H9 (cell line): ENCODE measurements at regions not wholly inside any gene's neighbourhood (a gene's known extent, or its start where the extent isn't known, plus 50 kb on each side); places are given as distances from the start of the nearest gene placed in this dataset.

Source experiments
- DNase-seq: peaks from one replicate; pipeline ENCODE4 v3.0.0-alpha.2; 2017
- H2AFZ ChIP-seq: one replicate; pipeline ENCODE4 v1.6.1; 2013; ENCODE audit warnings: mild to moderate bottlenecking, low read length, control low read depth, moderate library complexity
- H2AK5ac ChIP-seq: 2 replicates; pipeline ENCODE4 v1.6.1; 2013; ENCODE audit warnings: low read length, control low read depth, mixed read lengths; ENCODE audit not compliant: insufficient read length
- H2BK120ac ChIP-seq: one replicate; pipeline ENCODE4 v1.6.1; 2013; ENCODE audit warnings: low read depth, mild to moderate bottlenecking, low read length, control low read depth, inconsistent platforms; ENCODE audit not compliant: poor library complexity, severe bottlenecking
- H2BK12ac ChIP-seq: 2 replicates; pipeline ENCODE4 v1.6.1; 2013; ENCODE audit warnings: low read length, control low read depth, mixed read lengths, low read depth; ENCODE audit not compliant: insufficient read length
- H2BK15ac ChIP-seq: 2 replicates; pipeline ENCODE4 v1.6.1; 2013; ENCODE audit warnings: low read depth, low read length, control low read depth
- H2BK20ac ChIP-seq: one replicate; pipeline ENCODE4 v1.6.1; 2013; ENCODE audit warnings: low read depth, mild to moderate bottlenecking, low read length, control low read depth, inconsistent platforms; ENCODE audit not compliant: poor library complexity, severe bottlenecking
- H2BK5ac ChIP-seq: 2 replicates; pipeline ENCODE4 v1.6.1; 2013; ENCODE audit warnings: low read length, control low read depth, mixed read lengths; ENCODE audit not compliant: insufficient read length
- H3K14ac ChIP-seq: 2 replicates; pipeline ENCODE4 v1.6.1; 2013; ENCODE audit warnings: low read length, control low read depth; ENCODE audit not compliant: insufficient read depth
- H3K18ac ChIP-seq: 2 replicates; pipeline ENCODE4 v1.6.1; 2013; ENCODE audit warnings: low read depth, mild to moderate bottlenecking, mixed read lengths, low read length, control low read depth; ENCODE audit not compliant: insufficient read length
- H3K23ac ChIP-seq: 2 replicates; pipeline ENCODE4 v1.6.1; 2013; ENCODE audit warnings: low read length, control low read depth, mixed read lengths, low read depth; ENCODE audit not compliant: insufficient read length
- H3K23me2 ChIP-seq: 2 replicates; pipeline ENCODE4 v1.6.1; 2013; ENCODE audit warnings: low read depth, mild to moderate bottlenecking, mixed read lengths, low read length, control low read depth; ENCODE audit not compliant: insufficient read length, poor library complexity, severe bottlenecking
- H3K27ac ChIP-seq: 2 replicates; pipeline ENCODE4 v1.5.1; 2013; ENCODE audit warnings: low read length, control low read depth, mixed read lengths, low read depth; ENCODE audit not compliant: insufficient read length
- H3K27me3 ChIP-seq: 2 replicates; pipeline ENCODE4 v1.6.1; 2013; ENCODE audit warnings: low read length, control low read depth, inconsistent platforms; ENCODE audit not compliant: insufficient read depth
- H3K4ac ChIP-seq: 2 replicates; pipeline ENCODE4 v1.6.1; 2013; ENCODE audit warnings: low read depth, mild to moderate bottlenecking, control low read depth, inconsistent platforms, low read length, moderate library complexity
- H3K4me1 ChIP-seq: 2 replicates; pipeline ENCODE4 v1.6.1; 2013; ENCODE audit warnings: low read length, control low read depth, inconsistent platforms; ENCODE audit not compliant: insufficient read depth
- H3K4me2 ChIP-seq: 2 replicates; pipeline ENCODE4 v1.6.1; 2013; ENCODE audit warnings: low read length, control low read depth, mixed read lengths; ENCODE audit not compliant: insufficient read length, insufficient read depth
- H3K56ac ChIP-seq: 2 replicates; pipeline ENCODE4 v1.6.1; 2013; ENCODE audit warnings: low read depth, mild to moderate bottlenecking, mixed read lengths, low read length, control low read depth; ENCODE audit not compliant: insufficient read length
- H3K79me1 ChIP-seq: 2 replicates; pipeline ENCODE4 v1.6.1; 2013; ENCODE audit warnings: low read depth, mild to moderate bottlenecking, moderate library complexity, low read length, control low read depth, inconsistent platforms; ENCODE audit not compliant: insufficient read depth, poor library complexity, severe bottlenecking
- H3K79me2 ChIP-seq: 2 replicates; pipeline ENCODE4 v1.6.1; 2013; ENCODE audit warnings: low read length, control low read depth, inconsistent platforms; ENCODE audit not compliant: insufficient read depth
- H3K9ac ChIP-seq: 2 replicates; pipeline ENCODE4 v1.6.1; 2013; ENCODE audit warnings: low read length, control low read depth, mixed read lengths; ENCODE audit not compliant: insufficient read length; ENCODE audit errors: extremely low read depth
- H3K9me3 ChIP-seq: one replicate; pipeline ENCODE4 v1.6.1; 2013; ENCODE audit warnings: low read depth, low read length, inconsistent platforms; ENCODE audit not compliant: control insufficient read depth
- H3T11ph ChIP-seq: one replicate; pipeline ENCODE4 v1.6.1; 2013; ENCODE audit warnings: mild to moderate bottlenecking, low read length, control low read depth, inconsistent platforms
- H4K20me1 ChIP-seq: one replicate; pipeline ENCODE4 v1.6.1; 2013; ENCODE audit not compliant: control insufficient read depth, insufficient read length, insufficient read depth
- H4K5ac ChIP-seq: 2 replicates; pipeline ENCODE4 v1.6.1; 2013; ENCODE audit warnings: low read depth, mild to moderate bottlenecking, mixed read lengths, low read length, control low read depth; ENCODE audit not compliant: insufficient read length
- H4K8ac ChIP-seq: replicated peaks from 2 replicates; pipeline ENCODE4 v1.6.1; 2013; ENCODE audit warnings: low read length, control low read depth, mixed read lengths, low read depth; ENCODE audit not compliant: insufficient read length
- H4K91ac ChIP-seq: 2 replicates; pipeline ENCODE4 v1.6.1; 2013; ENCODE audit warnings: low read depth, mild to moderate bottlenecking, moderate library complexity, mixed read lengths, low read length, control low read depth; ENCODE audit not compliant: insufficient read length
- H3K27ac Mint-ChIP-seq, 3 experiments: 2 replicates in 2 of 3; 3 replicates in 1 of 3; pipeline ENCODE4 v1.8.0; 2020 to 2021; ENCODE audit warnings: mixed read lengths in 3 of 3, mild to moderate bottlenecking in 1 of 3, moderate library complexity in 1 of 3
- H3K27me3 Mint-ChIP-seq: 2 replicates; pipeline ENCODE4 v1.8.0; 2021; ENCODE audit warnings: low read depth, mild to moderate bottlenecking, moderate library complexity, mixed read lengths
- H3K36me3 Mint-ChIP-seq, 3 experiments: 2 replicates in 2 of 3; 3 replicates in 1 of 3; pipeline ENCODE4 v1.8.0; 2020 to 2021; ENCODE audit warnings: low read depth in 3 of 3, mixed read lengths in 3 of 3; ENCODE audit not compliant: insufficient read depth in 1 of 3
- H3K4me1 Mint-ChIP-seq, 2 experiments: 2 replicates each; pipeline ENCODE4 v1.8.0; 2020; ENCODE audit warnings: mixed read lengths in 2 of 2
- H3K4me3 Mint-ChIP-seq, 2 experiments: 2 replicates in 1 of 2; 3 replicates in 1 of 2; pipeline ENCODE4 v1.8.0; 2020 to 2021; ENCODE audit warnings: mild to moderate bottlenecking in 2 of 2, mixed read lengths in 2 of 2, moderate library complexity in 1 of 2
- H3K9me3 Mint-ChIP-seq, 2 experiments: 2 replicates in 1 of 2; 3 replicates in 1 of 2; pipeline ENCODE4 v1.8.0; 2020; ENCODE audit warnings: mild to moderate bottlenecking in 2 of 2, mixed read lengths in 2 of 2, moderate library complexity in 1 of 2
- WGBS: extraction: QIAGEN DNeasy Blood & Tissue Kit; methylation state at CpG from one replicate; pipeline ENCODE4 v1.1.7; 2013; ENCODE audit warnings: missing lambda C conversion rate, low lambda C conversion rate, mixed read lengths; ENCODE audit not compliant: insufficient read length; ENCODE audit errors: extremely low coverage; 5-methylcytosine and 5-hydroxymethylcytosine counted together
- TF ChIP-seq, protein P1 (sequence below): fragments of 200-600 bp; sonication (generic); conservative IDR thresholded peaks from 3 replicates; pipeline ENCODE4 v1.8.0; 2021; ENCODE audit warnings: antibody characterized with exemption, mild to moderate bottlenecking

DNA sequence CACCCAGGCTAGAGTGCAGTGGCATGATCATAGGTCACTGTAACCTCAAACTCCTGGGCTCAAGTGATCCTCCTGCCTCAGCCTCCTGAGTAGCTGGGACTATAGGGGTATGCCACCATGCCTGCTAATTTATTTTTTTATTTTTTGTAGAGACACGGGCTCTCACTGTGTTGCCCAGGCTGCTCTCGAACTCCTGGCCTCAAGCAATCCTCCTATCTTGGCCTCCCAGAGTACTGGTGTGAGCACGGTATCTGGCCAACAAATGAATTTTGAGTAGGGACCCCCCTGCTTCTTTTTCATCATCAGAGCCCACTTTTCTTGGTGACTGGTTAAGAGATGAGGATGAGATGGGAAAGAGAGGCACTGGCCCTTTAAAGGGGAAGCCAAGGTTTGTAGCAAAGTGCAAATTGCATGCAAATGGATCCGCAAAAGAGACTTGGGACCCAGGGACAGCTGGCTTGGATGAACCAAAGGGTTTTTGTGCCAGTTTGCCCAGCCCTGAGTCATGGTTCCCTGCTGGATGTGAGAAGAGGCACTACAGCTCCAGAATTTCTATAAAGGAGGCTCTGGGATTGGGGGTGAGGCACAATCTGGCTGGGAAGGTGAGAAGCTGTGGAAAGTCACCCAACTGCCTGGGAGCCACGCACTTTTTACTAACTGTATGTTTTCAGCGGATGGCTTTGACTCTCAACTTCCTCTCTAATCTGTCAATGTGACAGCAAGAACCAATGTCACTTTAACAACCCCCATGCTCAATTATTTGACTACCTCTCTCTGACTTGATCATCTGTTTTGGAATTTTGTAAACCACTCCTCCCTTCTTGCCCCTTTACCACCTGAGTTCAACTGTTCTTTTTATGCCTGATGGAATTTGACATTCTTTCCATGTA, 58.7 kb upstream of the RNF24 start:
- WGBS = no CpG with 5 or more reads among the region's 6 CpGs

More for the DNA sequence above, 58.7 kb upstream of the RNF24 start:
- no peaks in the 10 kb centered on the region for H3K79me1 ChIP-seq
- H4K91ac ChIP-seq = no peak overlapping the region
- no peak overlapping the region for H3K18ac ChIP-seq
- no peak overlapping the region for H3K9ac ChIP-seq
- no peak overlapping the region for H3K4ac ChIP-seq
- Mint-ChIP-seq H3K36me3 (no peaks in the 10 kb centered on the region), H3K4me3 (no peak overlapping the region), H3K27ac (no peak overlapping the region), H3K9me3 (peaks cover 0 to 2% of the 10 kb centered on the region in 2 experiments; a peak in 2 of 5 replicates), H3K27me3 (peaks cover 1% of the 10 kb centered on the region), H3K4me1 (peaks cover 18 to 21% of the 10 kb centered on the region in 2 experiments)
- no peak overlapping the region for H2AK5ac ChIP-seq
- no peaks in the 10 kb centered on the region for H3K9me3 ChIP-seq
- H3K27ac ChIP-seq = no peak overlapping the region
- no peaks in the 10 kb centered on the region for H4K20me1 ChIP-seq
- TF ChIP-seq, protein P1, sequence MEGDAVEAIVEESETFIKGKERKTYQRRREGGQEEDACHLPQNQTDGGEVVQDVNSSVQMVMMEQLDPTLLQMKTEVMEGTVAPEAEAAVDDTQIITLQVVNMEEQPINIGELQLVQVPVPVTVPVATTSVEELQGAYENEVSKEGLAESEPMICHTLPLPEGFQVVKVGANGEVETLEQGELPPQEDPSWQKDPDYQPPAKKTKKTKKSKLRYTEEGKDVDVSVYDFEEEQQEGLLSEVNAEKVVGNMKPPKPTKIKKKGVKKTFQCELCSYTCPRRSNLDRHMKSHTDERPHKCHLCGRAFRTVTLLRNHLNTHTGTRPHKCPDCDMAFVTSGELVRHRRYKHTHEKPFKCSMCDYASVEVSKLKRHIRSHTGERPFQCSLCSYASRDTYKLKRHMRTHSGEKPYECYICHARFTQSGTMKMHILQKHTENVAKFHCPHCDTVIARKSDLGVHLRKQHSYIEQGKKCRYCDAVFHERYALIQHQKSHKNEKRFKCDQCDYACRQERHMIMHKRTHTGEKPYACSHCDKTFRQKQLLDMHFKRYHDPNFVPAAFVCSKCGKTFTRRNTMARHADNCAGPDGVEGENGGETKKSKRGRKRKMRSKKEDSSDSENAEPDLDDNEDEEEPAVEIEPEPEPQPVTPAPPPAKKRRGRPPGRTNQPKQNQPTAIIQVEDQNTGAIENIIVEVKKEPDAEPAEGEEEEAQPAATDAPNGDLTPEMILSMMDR = no peak
- no peak overlapping the region for H2BK15ac ChIP-seq
- H3K79me2 ChIP-seq = no peaks in the 10 kb centered on the region
- no peak overlapping the region for H2BK120ac ChIP-seq
- no peak overlapping the region for H3K14ac ChIP-seq
- H3K56ac ChIP-seq = no peak overlapping the region
- no peak overlapping the region for H3K23ac ChIP-seq
- H3T11ph ChIP-seq = no peak overlapping the region
- no peaks in the 10 kb centered on the region; the same call in 1 of the 2 replicates for H3K4me1 ChIP-seq
- no peaks in the 10 kb centered on the region for H3K23me2 ChIP-seq
- no peak overlapping the region for H2BK5ac ChIP-seq
- no peak overlapping the region for H3K4me2 ChIP-seq
- H3K27me3 ChIP-seq = no peaks in the 10 kb centered on the region
- no peak overlapping the region for H2BK12ac ChIP-seq
- no peak overlapping the region for H2BK20ac ChIP-seq
- no peak for DNase-seq
- H4K5ac ChIP-seq = no peak overlapping the region
- no peak overlapping the region for H4K8ac ChIP-seq
- no peak overlapping the region for H2AFZ ChIP-seq
